IMR-90 (cell line): ENCODE measurements at regions not wholly inside any gene's neighbourhood (a gene's known extent, or its start where the extent isn't known, plus 50 kb on each side); places are given as distances from the start of the nearest gene placed in this dataset.
"Not testable (repeated sequence)": the region's sequence is repeated elsewhere in the genome, so short reads cannot be mapped to it uniquely, and the experiment has no call there.

ENCODE experiments used
- ATAC-seq: fragments of 200-7000 bp; cut with Tn5 transposase; 2 replicates; pipeline ENCODE4 v1.9.1; 2020; ENCODE audit warnings: low read depth, mild to moderate bottlenecking, moderate library complexity
- BruUV-seq: library from RNA; stranded (reverse); fragments of 400-500 nt; replicated peaks from 2 replicates; lab custom pipeline; 2021; lab: Mats Ljungman, UMichigan
- CTCF ChIA-PET: fragments of 300-600 bp; formaldehyde crosslinking; extraction: SDS; loops from one replicate; lab custom pipeline; 2021; ENCODE audit warnings: antibody characterized with exemption; lab: Yijun Ruan, JAX
- POLR2A ChIA-PET: fragments of 300-600 bp; sonication (Branson Sonifier 250); formaldehyde crosslinking; loops from one replicate; lab custom pipeline; 2022; ENCODE audit warnings: antibody characterized with exemption; ENCODE audit not compliant: unreplicated experiment; lab: Charles Lee
- DNase-seq: peaks from one replicate; pipeline ENCODE4 v3.0.0; 2013
- H2AFZ ChIP-seq: replicated peaks from 2 replicates; pipeline ENCODE3; 2013; ENCODE audit warnings: low read length, mild to moderate bottlenecking; ENCODE audit not compliant: poor library complexity
- H2AK5ac ChIP-seq: 2 replicates; pipeline ENCODE4 v1.6.1; 2013; ENCODE audit warnings: low read depth, low read length, inconsistent platforms
- H2AK9ac ChIP-seq: replicated peaks from 2 replicates; pipeline ENCODE3; 2013; ENCODE audit warnings: mild to moderate bottlenecking, low read depth, low read length, moderate library complexity; ENCODE audit not compliant: poor library complexity
- H2BK120ac ChIP-seq: 2 replicates; pipeline ENCODE4 v1.6.1; 2013; ENCODE audit warnings: low read depth, low read length, inconsistent platforms
- H2BK15ac ChIP-seq: 3 replicates; pipeline ENCODE4 v1.6.1; 2013; ENCODE audit warnings: low read depth, low read length, inconsistent platforms
- H2BK20ac ChIP-seq: 2 replicates; pipeline ENCODE4 v1.6.1; 2013; ENCODE audit warnings: low read depth, mild to moderate bottlenecking, inconsistent platforms, low read length, moderate library complexity
- H2BK5ac ChIP-seq: 2 replicates; pipeline ENCODE4 v1.6.1; 2013; ENCODE audit warnings: mild to moderate bottlenecking, low read depth, low read length, inconsistent platforms; ENCODE audit not compliant: poor library complexity, severe bottlenecking
- H3K14ac ChIP-seq: replicated peaks from 2 replicates; pipeline ENCODE4 v1.6.1; 2013; ENCODE audit warnings: low read depth, low read length, inconsistent platforms
- H3K18ac ChIP-seq: 2 replicates; pipeline ENCODE4 v1.6.1; 2013; ENCODE audit warnings: low read depth, low read length, control low read depth
- H3K23ac ChIP-seq: 2 replicates; pipeline ENCODE4 v1.6.1; 2013; ENCODE audit warnings: low read depth, low read length, inconsistent platforms
- H3K27ac ChIP-seq: 2 replicates; pipeline ENCODE4 v1.5.1; 2013; ENCODE audit warnings: mild to moderate bottlenecking, control low read depth, low read length; ENCODE audit not compliant: insufficient read depth
- H3K27me3 ChIP-seq: 2 replicates; pipeline ENCODE4 v1.6.1; 2013; ENCODE audit warnings: low read length; ENCODE audit not compliant: control insufficient read depth, insufficient read depth
- H3K36me3 ChIP-seq: 2 replicates; pipeline ENCODE4 v1.6.1; 2013; ENCODE audit warnings: low read length, mixed read lengths; ENCODE audit not compliant: control insufficient read depth, insufficient read depth
- H3K4ac ChIP-seq: 2 replicates; pipeline ENCODE4 v1.6.1; 2013; ENCODE audit warnings: low read depth, low read length, inconsistent platforms
- H3K4me1 ChIP-seq: 2 replicates; pipeline ENCODE4 v1.6.1; 2013; ENCODE audit warnings: low read length, mixed read lengths; ENCODE audit not compliant: control insufficient read depth, insufficient read depth
- H3K4me2 ChIP-seq: 2 replicates; pipeline ENCODE4 v1.6.1; 2013; ENCODE audit warnings: low read depth, mild to moderate bottlenecking, control low read depth, low read length, moderate library complexity
- H3K4me3 ChIP-seq: 2 replicates; pipeline ENCODE4 v1.5.1; 2013; ENCODE audit warnings: low read depth, mild to moderate bottlenecking, control low read depth, low read length, moderate library complexity; ENCODE audit not compliant: insufficient read depth
- H3K56ac ChIP-seq: 2 replicates; pipeline ENCODE4 v1.6.1; 2013; ENCODE audit warnings: low read length, inconsistent platforms; ENCODE audit not compliant: insufficient read depth; ENCODE audit errors: extremely low read depth
- H3K79me1 ChIP-seq, 2 experiments: 2 replicates each; pipeline ENCODE4 v1.6.1; 2013; ENCODE audit warnings: low read length in 2 of 2, inconsistent platforms in 1 of 2, low read depth in 1 of 2
- H3K9ac ChIP-seq: 2 replicates; pipeline ENCODE4 v1.6.1; 2013; ENCODE audit warnings: low read depth, low read length, control low read depth
- H3K9me1 ChIP-seq: 2 replicates; pipeline ENCODE4 v1.6.1; 2013; ENCODE audit warnings: low read length, inconsistent platforms; ENCODE audit not compliant: insufficient read depth
- H3K9me3 ChIP-seq: 2 replicates; pipeline ENCODE4 v1.6.1; 2013; ENCODE audit warnings: low read length; ENCODE audit not compliant: control insufficient read depth, insufficient read depth
- H4K20me1 ChIP-seq: 2 replicates; pipeline ENCODE4 v1.6.1; 2013; ENCODE audit warnings: low read length, inconsistent platforms; ENCODE audit not compliant: insufficient read depth
- H4K5ac ChIP-seq: 2 replicates; pipeline ENCODE4 v1.6.1; 2013; ENCODE audit warnings: mild to moderate bottlenecking, low read depth, low read length, control low read depth
- H4K8ac ChIP-seq, 2 experiments: 2 replicates each; pipeline ENCODE4 v1.6.1; 2013; ENCODE audit warnings: low read depth in 2 of 2, low read length in 2 of 2, control low read depth in 1 of 2, inconsistent platforms in 1 of 2
- H4K91ac ChIP-seq: 2 replicates; pipeline ENCODE4 v1.6.1; 2013; ENCODE audit warnings: low read depth, low read length, inconsistent platforms; ENCODE audit not compliant: insufficient read depth
- MAFK ChIP-seq: IDR thresholded peaks from 2 replicates; pipeline ENCODE4 v1.6.1; 2012; ENCODE audit warnings: low read depth, low read length, improper control_type of control experiment
- WGBS, 2 experiments: methylation state at CpG; one replicate each; pipeline versions ENCODE4 v1.1.5 to v1.1.7; 2013; ENCODE audit warnings: missing lambda C conversion rate in 2 of 2; ENCODE audit not compliant: insufficient read length in 1 of 2; ENCODE audit errors: extremely low coverage in 2 of 2; 5-methylcytosine and 5-hydroxymethylcytosine counted together
- dilution Hi-C: fragments of 300-500 bp; cut with HindIII; formaldehyde crosslinking; loops from one replicate; pipeline ENCODE4 v1.14.3; 2018; ENCODE audit warnings: low sequenced_read_pairs; ENCODE audit not compliant: unreplicated experiment
- in situ Hi-C: fragments of 300-500 bp; cut with MboI; formaldehyde crosslinking; loops from 3 replicates; pipeline ENCODE4 v1.14.3; 2019; ENCODE audit warnings: low sequenced_read_pairs, inconsistent platforms, mixed read lengths
- intact Hi-C: fragments of 100-400 bp; cut with micrococcal nuclease; formaldehyde crosslinking; loops from 2 replicates; pipeline ENCODE4 v1.10.0; 2022

- H3K27ac ChIP-seq, DNase-seq, H2BK15ac ChIP-seq, H4K20me1 ChIP-seq, dilution Hi-C loops, H3K18ac ChIP-seq, POLR2A ChIA-PET, H2AK5ac ChIP-seq, H4K91ac ChIP-seq, H3K36me3 ChIP-seq, H3K4me3 ChIP-seq, H4K8ac ChIP-seq, H3K9ac ChIP-seq, H3K14ac ChIP-seq, H2AFZ ChIP-seq, intact Hi-C loops, H3K79me1 ChIP-seq, in situ Hi-C loops, H3K4me2 ChIP-seq, H3K9me1 ChIP-seq, H3K4ac ChIP-seq, H3K9me3 ChIP-seq, ATAC-seq, CTCF ChIA-PET, H2BK120ac ChIP-seq, H3K27me3 ChIP-seq, H2BK5ac ChIP-seq, H3K23ac ChIP-seq, H2BK20ac ChIP-seq, H3K56ac ChIP-seq, H4K5ac ChIP-seq, H2AK9ac ChIP-seq, BruUV-seq, H3K4me1 ChIP-seq: not testable (repeated sequence)
- WGBS, 2 experiments: 97% methylated on average over 5 of the region's 13 CpGs; no CpG with 5 or more reads in 1 of the 2 experiments
- TF ChIP-seq MAFK: peak; percentile 28; the same call in 1 of the 2 replicates
These were observed 57.6 kb upstream of the SNAPC3 start for GRCh38 chr9:15364975-15365553.
